Right lobe of liver (tissue), 6 donors: ENCODE measurements at regions not wholly inside any gene's neighbourhood (a gene's known extent, or its start where the extent isn't known, plus 50 kb on each side); places are given as distances from the start of the nearest gene placed in this dataset.
"Not testable (repeated sequence)": the region's sequence is repeated elsewhere in the genome, so short reads cannot be mapped to it uniquely, and the experiment has no call there.

Experiments used
- ATAC-seq, 4 donors: fragments of 200-7000 bp; cut with Tn5 transposase; one replicate each; pipeline ENCODE4 v1.9.1; 2020; ENCODE audit warnings: mild to moderate bottlenecking in 4 of 4, moderate library complexity in 4 of 4
- DNase-seq, 3 donors: peaks; one replicate each; pipeline ENCODE4 v3.0.0-alpha.2; 2020
- H3K27ac ChIP-seq, 3 donors: fragments of 200-600 bp; one replicate each; pipeline ENCODE4 v1.8.0; 2022
- H3K27me3 ChIP-seq, 2 donors: fragments of 200-600 bp; one replicate each; pipeline ENCODE4 v1.8.0; 2022
- H3K36me3 ChIP-seq, 4 donors: fragments of 200-600 bp; sonication (generic) in 1 of 4; one replicate each; pipeline versions ENCODE4 v1.5.1 to v1.8.0; 2017 to 2022; ENCODE audit warnings: control low read depth in 1 of 4
- H3K4me1 ChIP-seq, 4 donors: fragments of 200-600 bp; sonication (generic) in 1 of 4; one replicate each; pipeline versions ENCODE4 v1.5.1 to v1.8.0; 2017 to 2022; ENCODE audit warnings: control low read depth in 1 of 4
- H3K4me3 ChIP-seq, 3 donors: fragments of 200-600 bp; one replicate each; pipeline ENCODE4 v1.8.0; 2022
- H3K9me3 ChIP-seq, 4 donors: fragments of 200-600 bp; sonication (generic) in 1 of 4; one replicate each; pipeline versions ENCODE4 v1.5.1 to v1.8.0; 2017 to 2022; ENCODE audit warnings: control low read depth in 1 of 4
- CTCF ChIP-seq, 4 donors: fragments of 200-600 bp in 3 of 4; fragments of 450-650 bp in 1 of 4; IDR thresholded peaks; one replicate each; pipeline versions ENCODE4 v1.5.1 to v1.8.0; 2016 to 2022; ENCODE audit warnings: antibody characterized with exemption in 4 of 4, mild to moderate bottlenecking in 2 of 4
- POLR2A ChIP-seq: fragments of 450-650 bp; IDR thresholded peaks from one replicate; pipeline ENCODE4 v1.6.1; 2017; ENCODE audit warnings: antibody characterized with exemption, mild to moderate bottlenecking
- WGBS: methylation state at CpG from one replicate; pipeline ENCODE4 v1.1.6; 2018; ENCODE audit warnings: low coverage, low lambda C conversion rate; ENCODE audit not compliant: insufficient coverage; ENCODE audit errors: missing lambda C conversion rate; 5-methylcytosine and 5-hydroxymethylcytosine counted together
- intact Hi-C, 2 donors: fragments of 100-400 bp; cut with DNase I; formaldehyde crosslinking; loops; one replicate each; pipeline versions ENCODE4 v1.11.2 to v1.14.1; 2022
- donor health status: DM: no; HTN: yes; CAD: no.
- donor health status: DM: no; HTN: no; CAD: no.
- donor health status: DM: no; HTN: no; CAD: no.
- donor health status: DM: no; HTN: yes; CAD: no.
- donor health status: DM: no; HTN: yes; CAD: no.

- TF ChIP-seq POLR2A: no peak
- TF ChIP-seq CTCF (IDR thresholded peaks at IDR 0.05): no peak
- WGBS: 71% methylated on average over 3 of the region's 3 CpGs
- intact Hi-C loops: no loop called here
Measured at GRCh38 chr3:187504435-187504834, 136.2 kb downstream of the RTP4 start.

GRCh38 chr3:187498211-187498724 is 130.1 kb downstream of the RTP4 start:
- H3K4me3 ChIP-seq: no peak overlapping the region
- H3K36me3 ChIP-seq: no peaks in the 10 kb centered on the region
- H3K27ac ChIP-seq: no peak overlapping the region
- TF ChIP-seq CTCF (IDR thresholded peaks at IDR 0.05): no peak
- no peak for TF ChIP-seq POLR2A
- intact Hi-C loops: no loop called here
- ATAC-seq (no peak), DNase-seq (no peak)
- H3K9me3 ChIP-seq: no peaks in the 10 kb centered on the region
- 73% methylated on average over 3 of the region's 3 CpGs for WGBS
- H3K4me1 ChIP-seq: no peaks in the 10 kb centered on the region
- H3K27me3 ChIP-seq: no peaks in the 10 kb centered on the region

More at GRCh38 chr3:187504435-187504834, 136.2 kb downstream of the RTP4 start:
- no peaks in the 10 kb centered on the region for H3K36me3 ChIP-seq
- H3K27me3 ChIP-seq: no peaks in the 10 kb centered on the region
- ATAC-seq: no peak
- H3K4me3 ChIP-seq: no peak overlapping the region
- DNase-seq: no peak
- H3K9me3 ChIP-seq: no peaks in the 10 kb centered on the region
- no peaks in the 10 kb centered on the region for H3K4me1 ChIP-seq
- H3K27ac ChIP-seq: no peak overlapping the region

- no peak overlapping the region for H3K27ac ChIP-seq
- no peak for DNase-seq
- H3K9me3 ChIP-seq: no peaks in the 10 kb centered on the region
- no peaks in the 10 kb centered on the region for H3K36me3 ChIP-seq
- H3K4me1 ChIP-seq: no peaks in the 10 kb centered on the region
- H3K27me3 ChIP-seq: no peaks in the 10 kb centered on the region
- no peak overlapping the region for H3K4me3 ChIP-seq
- 62% methylated on average over 1 of the region's 1 CpG for WGBS
- intact Hi-C loops: no loop called here
- ATAC-seq: no peak
- TF ChIP-seq POLR2A (no peak), CTCF (IDR thresholded peaks at IDR 0.05) (no peak)
Measured at GRCh38 chr3:187497052-187497451, 128.9 kb downstream of the RTP4 start.

GRCh38 chr3:187494056-187494455 is 125.9 kb downstream of the RTP4 start:
- H3K36me3 ChIP-seq, H3K27ac ChIP-seq, intact Hi-C loops, H3K9me3 ChIP-seq, H3K4me1 ChIP-seq, DNase-seq, H3K4me3 ChIP-seq, H3K27me3 ChIP-seq, ATAC-seq: not testable (repeated sequence)
- WGBS: 38% methylated on average over 3 of the region's 3 CpGs

GRCh38 chr3:187491371-187491770 is 123.2 kb downstream of the RTP4 start:
- no peak overlapping the region for H3K4me3 ChIP-seq
- no peaks in the 10 kb centered on the region for H3K27me3 ChIP-seq
- 56% methylated on average over 2 of the region's 2 CpGs for WGBS
- no peaks in the 10 kb centered on the region for H3K9me3 ChIP-seq
- DNase-seq: no peak
- intact Hi-C loops: no loop called here
- ATAC-seq: no peak
- H3K36me3 ChIP-seq: no peaks in the 10 kb centered on the region
- H3K27ac ChIP-seq: no peak overlapping the region
- H3K4me1 ChIP-seq: no peaks in the 10 kb centered on the region
- no peak for TF ChIP-seq POLR2A
- TF ChIP-seq CTCF (IDR thresholded peaks at IDR 0.05): no peak
